Stimulated activated memory B cell treated with anti-CD40 and anti-IgM and Interleukin-4, amounts not matched to agents 10 μg/mL and 1 μg/mL and 100 μg/mL, for 72 hours (primary cell): ENCODE measurements at regions not wholly inside any gene's neighbourhood (a gene's known extent, or its start where the extent isn't known, plus 50 kb on each side); places are given as distances from the start of the nearest gene placed in this dataset.
"Not testable (repeated sequence)": the region's sequence is repeated elsewhere in the genome, so short reads cannot be mapped to it uniquely, and the experiment has no call there.

Experiments
- ATAC-seq: fragments of 150-1000 bp; cut with Tn5 transposase; 2 replicates; pipeline ENCODE4 v1.10.0; 2021
- H3K27ac Mint-ChIP-seq: one replicate; pipeline ENCODE4 v1.8.0; 2022; ENCODE audit warnings: mild to moderate bottlenecking, mixed read lengths
- H3K27me3 Mint-ChIP-seq: one replicate; pipeline ENCODE4 v1.8.0; 2022; ENCODE audit warnings: mixed read lengths
- H3K36me3 Mint-ChIP-seq: one replicate; pipeline ENCODE4 v1.8.0; 2022; ENCODE audit warnings: mixed read lengths
- H3K4me1 Mint-ChIP-seq: one replicate; pipeline ENCODE4 v1.8.0; 2022; ENCODE audit warnings: mixed read lengths
- H3K4me3 Mint-ChIP-seq: one replicate; pipeline ENCODE4 v1.8.0; 2022; ENCODE audit warnings: mild to moderate bottlenecking, moderate library complexity, mixed read lengths
- H3K9me3 Mint-ChIP-seq: one replicate; pipeline ENCODE4 v1.8.0; 2022; ENCODE audit warnings: mixed read lengths

- Mint-ChIP-seq H3K27me3 (peaks cover 33% of the 10 kb centered on the region), H3K4me1 (peaks cover 27% of the 10 kb centered on the region)
- ATAC-seq, H3K27ac Mint-ChIP-seq, H3K4me3 Mint-ChIP-seq, H3K36me3 Mint-ChIP-seq, H3K9me3 Mint-ChIP-seq: not testable (repeated sequence)
These were observed 454.8 kb downstream of the PREX1 start for GRCh38 chr20:48372851-48373554.

GRCh38 chr20:48371211-48371610 lies 456.6 kb downstream of the PREX1 start:
- Mint-ChIP-seq H3K4me3 (no peak overlapping the region), H3K36me3 (peaks cover 7% of the 10 kb centered on the region), H3K27me3 (peaks cover 30% of the 10 kb centered on the region), H3K4me1 (peaks cover 34% of the 10 kb centered on the region), H3K9me3 (peaks cover 6% of the 10 kb centered on the region), H3K27ac (no peak overlapping the region)
- ATAC-seq = no peak

GRCh38 chr20:48368580-48369021 lies 459.2 kb downstream of the PREX1 start:
- not testable (repeated sequence) for H3K4me3 Mint-ChIP-seq, H3K9me3 Mint-ChIP-seq, H3K27ac Mint-ChIP-seq, ATAC-seq, H3K27me3 Mint-ChIP-seq
- Mint-ChIP-seq H3K4me1 (peaks cover 37% of the 10 kb centered on the region), H3K36me3 (peaks cover 28% of the 10 kb centered on the region)

- H3K9me3 Mint-ChIP-seq, H3K4me3 Mint-ChIP-seq, H3K27ac Mint-ChIP-seq, H3K27me3 Mint-ChIP-seq, ATAC-seq: not testable (repeated sequence)
- peaks cover 38% of the 10 kb centered on the region for H3K4me1 Mint-ChIP-seq
- H3K36me3 Mint-ChIP-seq = peaks cover 29% of the 10 kb centered on the region
These were observed 460.0 kb downstream of the PREX1 start for GRCh38 chr20:48367541-48368358.

GRCh38 chr20:48366230-48366629 lies 461.6 kb downstream of the PREX1 start:
- H3K9me3 Mint-ChIP-seq = peaks cover 9% of the 10 kb centered on the region
- peaks cover 42% of the 10 kb centered on the region for H3K4me1 Mint-ChIP-seq
- no peaks in the 10 kb centered on the region for H3K27me3 Mint-ChIP-seq
- peaks cover 29% of the 10 kb centered on the region for H3K36me3 Mint-ChIP-seq
- no peak for ATAC-seq
- H3K27ac Mint-ChIP-seq = peak overlapping the region; percentile 66
- H3K4me3 Mint-ChIP-seq = no peak overlapping the region

- peaks cover 29% of the 10 kb centered on the region for H3K36me3 Mint-ChIP-seq
- H3K4me1 Mint-ChIP-seq = peaks cover 51% of the 10 kb centered on the region
- ATAC-seq = peak; percentile 84
- H3K4me3 Mint-ChIP-seq = peak overlapping the region; percentile 4
- H3K27me3 Mint-ChIP-seq = no peaks in the 10 kb centered on the region
- peak overlapping the region; percentile 66 for H3K27ac Mint-ChIP-seq
- peaks cover 6% of the 10 kb centered on the region for H3K9me3 Mint-ChIP-seq
These were observed 462.9 kb downstream of the PREX1 start for GRCh38 chr20:48364688-48365421.

- H3K4me1 Mint-ChIP-seq = peaks cover 54% of the 10 kb centered on the region
- peak overlapping the region; percentile 66 for H3K27ac Mint-ChIP-seq
- H3K27me3 Mint-ChIP-seq = no peaks in the 10 kb centered on the region
- no peak for ATAC-seq
- H3K4me3 Mint-ChIP-seq = no peak overlapping the region
- H3K9me3 Mint-ChIP-seq = peaks cover 6% of the 10 kb centered on the region
- H3K36me3 Mint-ChIP-seq = peaks cover 29% of the 10 kb centered on the region
These were observed 463.7 kb downstream of the PREX1 start for GRCh38 chr20:48364055-48364454.

- Mint-ChIP-seq H3K36me3 (peaks cover 16% of the 10 kb centered on the region), H3K27me3 (no peaks in the 10 kb centered on the region), H3K27ac (peak overlapping the region; percentile 90), H3K4me3 (peak overlapping the region; percentile 86), H3K9me3 (no peaks in the 10 kb centered on the region), H3K4me1 (peaks cover 56% of the 10 kb centered on the region)
- peak; percentile 70 for ATAC-seq
These were observed 467.3 kb downstream of the PREX1 start for GRCh38 chr20:48360342-48360975.

GRCh38 chr20:48359692-48360341 lies 468.0 kb downstream of the PREX1 start:
- H3K27ac Mint-ChIP-seq = peak overlapping the region; percentile 90
- H3K4me1 Mint-ChIP-seq = peaks cover 50% of the 10 kb centered on the region
- peak; percentile 94 for ATAC-seq
- H3K4me3 Mint-ChIP-seq = peak overlapping the region; percentile 86
- H3K27me3 Mint-ChIP-seq = no peaks in the 10 kb centered on the region
- peaks cover 13% of the 10 kb centered on the region for H3K36me3 Mint-ChIP-seq
- H3K9me3 Mint-ChIP-seq = no peaks in the 10 kb centered on the region

- H3K27me3 Mint-ChIP-seq, H3K36me3 Mint-ChIP-seq, H3K9me3 Mint-ChIP-seq, ATAC-seq, H3K4me3 Mint-ChIP-seq: not testable (repeated sequence)
- Mint-ChIP-seq H3K27ac (peak overlapping the region; percentile 90), H3K4me1 (peaks cover 42% of the 10 kb centered on the region)
These were observed 468.8 kb downstream of the PREX1 start for GRCh38 chr20:48359055-48359390.

- H3K27me3 Mint-ChIP-seq = no peaks in the 10 kb centered on the region
- H3K36me3 Mint-ChIP-seq = no peaks in the 10 kb centered on the region
- H3K9me3 Mint-ChIP-seq = no peaks in the 10 kb centered on the region
- peak overlapping the region; percentile 90 for H3K27ac Mint-ChIP-seq
- no peak for ATAC-seq
- H3K4me3 Mint-ChIP-seq = no peak overlapping the region
- peaks cover 39% of the 10 kb centered on the region for H3K4me1 Mint-ChIP-seq
These were observed 469.4 kb downstream of the PREX1 start for GRCh38 chr20:48358176-48359054.

GRCh38 chr20:48357714-48358113 lies 470.1 kb downstream of the PREX1 start:
- peaks cover 36% of the 10 kb centered on the region for H3K4me1 Mint-ChIP-seq
- no peaks in the 10 kb centered on the region for H3K36me3 Mint-ChIP-seq
- no peak overlapping the region for H3K4me3 Mint-ChIP-seq
- no peaks in the 10 kb centered on the region for H3K27me3 Mint-ChIP-seq
- ATAC-seq = no peak
- peak overlapping the region; percentile 90 for H3K27ac Mint-ChIP-seq
- no peaks in the 10 kb centered on the region for H3K9me3 Mint-ChIP-seq

- Mint-ChIP-seq H3K36me3 (no peaks in the 10 kb centered on the region), H3K27ac (no peak overlapping the region), H3K4me1 (peaks cover 24% of the 10 kb centered on the region), H3K4me3 (no peak overlapping the region), H3K9me3 (no peaks in the 10 kb centered on the region), H3K27me3 (no peaks in the 10 kb centered on the region)
- no peak for ATAC-seq
These were observed 472.9 kb downstream of the PREX1 start for GRCh38 chr20:48354903-48355302.
